ENCODE measurements at regions not wholly inside any gene's neighbourhood (a gene's known extent, or its start where the extent isn't known, plus 50 kb on each side); places are given as distances from the start of the nearest gene placed in this dataset.

DNA sequence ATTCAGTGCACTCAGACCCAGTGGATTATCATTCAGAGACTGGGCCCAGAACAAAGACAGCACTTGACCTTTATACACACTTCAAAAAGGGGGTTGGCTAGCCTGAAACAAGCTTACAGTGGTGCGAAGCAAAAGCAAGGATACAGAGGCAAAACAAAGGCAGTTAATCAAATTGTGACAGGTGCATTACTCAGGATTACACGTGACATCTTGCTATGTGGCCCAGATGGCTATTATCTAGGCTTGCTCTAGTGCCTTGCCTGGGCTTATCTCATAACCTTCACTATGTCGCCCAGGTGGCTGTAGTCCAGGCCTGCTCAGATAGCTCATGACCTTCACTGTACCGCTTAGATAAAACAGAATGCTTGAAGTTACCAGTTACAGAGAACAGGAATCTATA is 1092.1 kb upstream of the PRKX start:
- TF ChIP-seq, protein P1, sequence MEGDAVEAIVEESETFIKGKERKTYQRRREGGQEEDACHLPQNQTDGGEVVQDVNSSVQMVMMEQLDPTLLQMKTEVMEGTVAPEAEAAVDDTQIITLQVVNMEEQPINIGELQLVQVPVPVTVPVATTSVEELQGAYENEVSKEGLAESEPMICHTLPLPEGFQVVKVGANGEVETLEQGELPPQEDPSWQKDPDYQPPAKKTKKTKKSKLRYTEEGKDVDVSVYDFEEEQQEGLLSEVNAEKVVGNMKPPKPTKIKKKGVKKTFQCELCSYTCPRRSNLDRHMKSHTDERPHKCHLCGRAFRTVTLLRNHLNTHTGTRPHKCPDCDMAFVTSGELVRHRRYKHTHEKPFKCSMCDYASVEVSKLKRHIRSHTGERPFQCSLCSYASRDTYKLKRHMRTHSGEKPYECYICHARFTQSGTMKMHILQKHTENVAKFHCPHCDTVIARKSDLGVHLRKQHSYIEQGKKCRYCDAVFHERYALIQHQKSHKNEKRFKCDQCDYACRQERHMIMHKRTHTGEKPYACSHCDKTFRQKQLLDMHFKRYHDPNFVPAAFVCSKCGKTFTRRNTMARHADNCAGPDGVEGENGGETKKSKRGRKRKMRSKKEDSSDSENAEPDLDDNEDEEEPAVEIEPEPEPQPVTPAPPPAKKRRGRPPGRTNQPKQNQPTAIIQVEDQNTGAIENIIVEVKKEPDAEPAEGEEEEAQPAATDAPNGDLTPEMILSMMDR (IDR thresholded peaks at IDR 0.05 in 2 of 3, conservative IDR thresholded peaks at IDR 0.05 in 1 of 3; ENCODE audit: control insufficient read depth in 2 of 3, extremely low read depth in 1 of 3, insufficient read depth in 1 of 3, low read depth in 3 of 3, low read length in 3 of 3) = no peak
- TF ChIP-seq, protein P2, sequence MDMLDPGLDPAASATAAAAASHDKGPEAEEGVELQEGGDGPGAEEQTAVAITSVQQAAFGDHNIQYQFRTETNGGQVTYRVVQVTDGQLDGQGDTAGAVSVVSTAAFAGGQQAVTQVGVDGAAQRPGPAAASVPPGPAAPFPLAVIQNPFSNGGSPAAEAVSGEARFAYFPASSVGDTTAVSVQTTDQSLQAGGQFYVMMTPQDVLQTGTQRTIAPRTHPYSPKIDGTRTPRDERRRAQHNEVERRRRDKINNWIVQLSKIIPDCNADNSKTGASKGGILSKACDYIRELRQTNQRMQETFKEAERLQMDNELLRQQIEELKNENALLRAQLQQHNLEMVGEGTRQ (IDR thresholded peaks at IDR 0.05; ENCODE audit: borderline replicate concordance, low read depth, low read length) = no peak
- no peak for TF ChIP-seq RFX5 (IDR thresholded peaks at IDR 0.05; ENCODE audit: low read depth, low read length)
- TF ChIP-seq POLR2AphosphoS5 (IDR thresholded peaks at IDR 0.05; ENCODE audit: low read length) = no peak
- TF ChIP-seq EZH2 (IDR thresholded peaks at IDR 0.05; ENCODE audit: borderline replicate concordance, control insufficient read depth, low read depth, low read length) = no peak
- TF ChIP-seq SREBF2 (IDR thresholded peaks at IDR 0.05; ENCODE audit: low read length) = no peak
- no peak for TF ChIP-seq CHD4 (IDR thresholded peaks at IDR 0.05)
- no peak for TF ChIP-seq EP300 (IDR thresholded peaks at IDR 0.05; ENCODE audit: borderline replicate concordance in 1 of 2, control insufficient read depth in 1 of 2, low read depth in 2 of 2, low read length in 2 of 2)
- TF ChIP-seq CBX3 (IDR thresholded peaks at IDR 0.05; ENCODE audit: borderline replicate concordance, low read depth) = no peak

All from GM12878 (cell line).